Ovary (tissue), 7 donors: ENCODE measurements at regions not wholly inside any gene's neighbourhood (a gene's known extent, or its start where the extent isn't known, plus 50 kb on each side); places are given as distances from the start of the nearest gene placed in this dataset.

ENCODE experiments used
- DNase-seq, 5 donors: peaks; one replicate each; pipeline ENCODE4 v3.0.0-alpha.2; 2019 to 2020
- H3K27ac ChIP-seq, 2 donors: fragments of 200-600 bp; one replicate each; pipeline versions ENCODE4 v1.5.1 to v1.8.0; 2019 to 2022
- H3K27me3 ChIP-seq: fragments of 200-600 bp; one replicate; pipeline ENCODE4 v1.8.0; 2022
- H3K36me3 ChIP-seq: fragments of 200-600 bp; sonication (generic); one replicate; pipeline ENCODE4 v1.5.1; 2019
- H3K4me1 ChIP-seq: one replicate; pipeline ENCODE4 v1.8.1; 2013; ENCODE audit warnings: mild to moderate bottlenecking, moderate library complexity; ENCODE audit not compliant: insufficient read depth
- H3K4me3 ChIP-seq: fragments of 200-600 bp; sonication (generic); one replicate; pipeline ENCODE4 v1.5.1; 2017
- H3K9me3 ChIP-seq, 2 donors: fragments of 200-600 bp in 1 of 2; sonication (generic) in 1 of 2; one replicate each; pipeline versions ENCODE4 v1.5.1 to v1.8.1; 2013 to 2019; ENCODE audit warnings: mild to moderate bottlenecking in 1 of 2, moderate library complexity in 1 of 2
- EP300 ChIP-seq: sonication (generic); formaldehyde crosslinking; IDR thresholded peaks from one replicate; pipeline ENCODE4 v1.6.1; 2017; ENCODE audit warnings: antibody characterized with exemption
- POLR2A ChIP-seq: fragments of 450-650 bp; IDR thresholded peaks from one replicate; pipeline ENCODE4 v1.6.1; 2017; ENCODE audit warnings: antibody characterized with exemption, mild to moderate bottlenecking, moderate library complexity
- WGBS, 3 donors: extraction: QIAGEN DNeasy Blood & Tissue Kit in 1 of 3; methylation state at CpG; one replicate each; pipeline versions ENCODE4 v1.1.5 to v1.1.7; 2013 to 2017; 5-methylcytosine and 5-hydroxymethylcytosine counted together
- intact Hi-C, 4 donors: fragments of 100-400 bp; cut with DNase I; formaldehyde crosslinking; loops; one replicate each; pipeline versions ENCODE4 v1.11.0 to v1.15.1; 2022 to 2023
- TF ChIP-seq, protein P1 (sequence below), 3 donors: fragments of 450-650 bp in 2 of 3; fragments of 200-600 bp in 1 of 3; IDR thresholded peaks; one replicate each; pipeline versions ENCODE4 v1.5.1 to v1.8.0; 2016 to 2022; ENCODE audit warnings: antibody characterized with exemption in 3 of 3, mild to moderate bottlenecking in 1 of 3
- donor health status: DM: no; HTN: no; CAD: no; lungs with moderate emphysema.
- donor health status: DM: no; HTN: no; CAD: no.
- donor health status: Bipolar disorder and iron deficiency.
- donor health status: DM: no; HTN: no; CAD: no.
- donor health status: DM: yes; HTN: yes; CAD: no.

DNA sequence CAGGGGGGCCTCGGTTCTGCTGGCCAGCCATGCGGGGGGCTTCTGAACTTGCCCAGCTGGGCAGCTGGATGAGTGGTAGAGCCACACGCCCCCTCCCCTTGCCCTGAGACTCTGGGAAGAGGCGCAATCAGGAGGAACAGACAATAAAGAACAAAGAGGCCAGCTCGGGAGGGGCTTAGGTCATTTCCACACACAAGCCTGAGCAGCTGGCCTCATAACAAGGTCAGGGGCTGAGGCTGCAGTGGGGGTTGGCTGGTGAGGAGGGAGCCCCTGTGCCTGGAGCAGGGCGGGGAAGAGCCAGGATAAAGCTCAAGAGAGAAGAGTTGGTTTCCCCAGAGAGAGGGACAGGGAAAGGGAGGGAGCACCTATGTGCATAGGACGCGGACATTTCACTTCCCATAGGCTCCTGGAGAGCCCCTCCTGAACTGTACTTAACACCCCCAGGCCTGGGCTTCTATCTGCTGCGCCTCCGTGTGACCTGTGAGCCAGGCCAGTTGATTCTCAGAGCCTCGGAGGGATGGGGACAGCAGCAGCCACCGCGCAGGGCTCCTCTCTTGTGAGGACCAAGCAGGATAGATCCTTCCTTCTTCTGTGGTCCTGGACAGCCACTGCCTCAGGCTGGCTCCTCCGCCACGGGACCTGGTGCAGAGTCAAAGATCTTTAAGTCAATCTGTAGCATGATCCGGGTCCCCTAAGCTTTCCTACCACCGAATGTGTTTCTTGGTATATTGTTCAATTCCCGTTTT lies 75.3 kb upstream of the GGTA1 start:
- H3K27ac ChIP-seq = no peak overlapping the region
- WGBS, 3 donors = 76 to 80% (median 80%) methylated on average over 18 of the region's 18 CpGs
- H3K4me1 ChIP-seq = peaks cover 1% of the 10 kb centered on the region
- TF ChIP-seq, protein P1, sequence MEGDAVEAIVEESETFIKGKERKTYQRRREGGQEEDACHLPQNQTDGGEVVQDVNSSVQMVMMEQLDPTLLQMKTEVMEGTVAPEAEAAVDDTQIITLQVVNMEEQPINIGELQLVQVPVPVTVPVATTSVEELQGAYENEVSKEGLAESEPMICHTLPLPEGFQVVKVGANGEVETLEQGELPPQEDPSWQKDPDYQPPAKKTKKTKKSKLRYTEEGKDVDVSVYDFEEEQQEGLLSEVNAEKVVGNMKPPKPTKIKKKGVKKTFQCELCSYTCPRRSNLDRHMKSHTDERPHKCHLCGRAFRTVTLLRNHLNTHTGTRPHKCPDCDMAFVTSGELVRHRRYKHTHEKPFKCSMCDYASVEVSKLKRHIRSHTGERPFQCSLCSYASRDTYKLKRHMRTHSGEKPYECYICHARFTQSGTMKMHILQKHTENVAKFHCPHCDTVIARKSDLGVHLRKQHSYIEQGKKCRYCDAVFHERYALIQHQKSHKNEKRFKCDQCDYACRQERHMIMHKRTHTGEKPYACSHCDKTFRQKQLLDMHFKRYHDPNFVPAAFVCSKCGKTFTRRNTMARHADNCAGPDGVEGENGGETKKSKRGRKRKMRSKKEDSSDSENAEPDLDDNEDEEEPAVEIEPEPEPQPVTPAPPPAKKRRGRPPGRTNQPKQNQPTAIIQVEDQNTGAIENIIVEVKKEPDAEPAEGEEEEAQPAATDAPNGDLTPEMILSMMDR (IDR thresholded peaks at IDR 0.05) = no peak
- TF ChIP-seq POLR2A = no peak
- TF ChIP-seq EP300 = no peak
- H3K4me3 ChIP-seq = no peak overlapping the region
- H3K36me3 ChIP-seq = no peaks in the 10 kb centered on the region
- no peaks in the 10 kb centered on the region for H3K27me3 ChIP-seq
- DNase-seq = no peak
- no peaks in the 10 kb centered on the region for H3K9me3 ChIP-seq
- intact Hi-C loops = no loop called here

DNA sequence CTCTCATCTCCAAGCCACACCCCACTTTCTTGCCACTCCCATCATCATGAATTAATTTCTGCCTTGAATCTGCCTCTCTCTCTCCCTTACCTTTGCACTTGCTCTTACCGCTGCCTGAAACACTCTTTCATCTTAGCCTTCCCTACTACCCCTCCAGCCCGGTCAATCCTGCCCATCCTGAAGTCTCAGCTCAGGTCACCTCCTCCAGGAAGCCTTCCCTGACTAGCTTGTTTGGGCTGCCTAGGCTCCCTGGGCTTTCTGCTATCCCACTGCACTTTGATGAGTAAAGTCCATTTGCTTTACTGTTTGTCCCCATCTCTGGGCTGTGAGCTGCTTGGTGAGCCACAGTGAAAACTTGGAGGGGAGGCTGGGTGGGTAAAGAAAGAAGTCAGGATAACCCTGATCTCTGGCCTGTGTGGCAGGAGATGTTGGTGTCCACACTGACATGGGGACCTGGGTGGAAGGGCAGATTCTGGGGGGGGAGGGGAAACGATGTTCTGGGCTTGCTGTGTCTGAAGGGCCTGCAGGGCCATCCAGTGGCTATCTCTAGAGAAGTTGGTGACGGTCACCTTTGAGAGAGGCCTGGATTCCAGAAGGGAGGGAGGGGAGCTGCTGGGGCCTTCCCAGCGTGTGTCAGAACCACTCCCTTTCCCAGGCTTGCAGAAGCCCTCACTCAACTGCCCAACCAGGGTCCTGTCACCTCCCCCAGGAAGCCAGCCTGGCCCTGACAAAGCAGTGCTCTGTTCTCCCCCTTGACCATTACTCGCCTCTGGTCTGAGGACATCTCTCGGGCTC lies 75.0 kb upstream of the DAB2IP start:
- no peaks in the 10 kb centered on the region for H3K27me3 ChIP-seq
- H3K4me3 ChIP-seq = no peak overlapping the region
- TF ChIP-seq POLR2A (no peak), EP300 (no peak)
- TF ChIP-seq, protein P1 (IDR thresholded peaks at IDR 0.05) = no peak
- H3K36me3 ChIP-seq = no peaks in the 10 kb centered on the region
- no peak overlapping the region for H3K27ac ChIP-seq
- H3K9me3 ChIP-seq = no peaks in the 10 kb centered on the region
- intact Hi-C loops = no loop called here
- no peaks in the 10 kb centered on the region for H3K4me1 ChIP-seq
- no peak for DNase-seq
- 82 to 83% (median 82%) methylated on average over 7 of the region's 7 CpGs for WGBS, 3 donors

DNA sequence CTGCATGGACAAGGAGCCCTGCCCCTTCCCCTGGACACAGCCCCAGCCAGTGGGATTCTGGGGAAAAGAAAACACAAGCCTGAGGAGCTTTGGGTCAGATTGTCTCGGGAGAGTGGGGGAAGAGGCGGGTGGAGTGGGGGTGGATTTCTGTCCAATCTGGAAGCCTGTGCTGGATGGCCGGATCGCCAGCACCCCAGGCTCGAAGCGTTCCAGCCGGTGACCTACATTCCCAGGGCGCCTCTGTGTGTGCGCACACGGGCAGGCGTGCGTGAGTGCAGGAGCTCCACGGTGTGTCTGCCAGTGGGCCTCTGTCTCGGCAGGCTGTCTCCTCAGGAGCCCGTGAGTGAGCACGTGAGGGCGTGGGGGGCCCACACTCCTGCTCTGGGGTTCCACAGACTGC lies 74.3 kb upstream of the DAB2IP start:
- Histone ChIP-seq H3K27me3 (no peaks in the 10 kb centered on the region), H3K27ac (peak overlapping the region in 1 of 2 donors; percentile 2), H3K36me3 (no peaks in the 10 kb centered on the region), H3K9me3 (no peaks in the 10 kb centered on the region), H3K4me3 (no peak overlapping the region), H3K4me1 (no peaks in the 10 kb centered on the region)
- DNase-seq = peak in 2 of 5 donors; percentile 24 to 60
- 56 to 67% (median 57%) methylated on average over 17 of the region's 17 CpGs for WGBS, 3 donors
- TF ChIP-seq POLR2A (no peak), EP300 (no peak)
- TF ChIP-seq, protein P1 (IDR thresholded peaks at IDR 0.05) = no peak
- intact Hi-C loops = no loop called here

DNA sequence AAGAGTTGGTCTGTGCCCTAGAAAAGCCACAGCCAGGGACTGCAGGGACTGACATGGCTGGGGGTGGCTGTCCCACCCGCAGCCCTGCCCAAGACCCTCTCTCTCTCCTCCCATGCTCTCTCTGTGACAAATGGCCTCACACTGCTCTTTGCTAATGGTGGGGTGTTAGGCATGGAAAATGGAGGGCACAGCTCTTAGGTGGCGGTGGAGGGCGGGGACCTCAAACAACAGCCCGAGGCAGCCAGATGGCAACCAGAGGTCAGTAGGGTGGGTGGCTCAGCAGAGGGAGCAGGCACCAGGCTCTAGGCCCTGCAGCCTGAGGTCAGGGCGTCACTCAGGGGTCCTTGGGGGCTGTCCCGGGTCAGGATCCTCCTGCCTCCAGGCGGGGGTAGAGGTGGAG lies 73.9 kb upstream of the DAB2IP start:
- Histone ChIP-seq H3K4me3 (no peak overlapping the region), H3K27me3 (no peaks in the 10 kb centered on the region), H3K9me3 (no peaks in the 10 kb centered on the region), H3K27ac (peak overlapping the region in 1 of 2 donors; percentile 2), H3K36me3 (no peaks in the 10 kb centered on the region), H3K4me1 (no peaks in the 10 kb centered on the region)
- 73 to 95% (median 84%) methylated on average over 7 of the region's 7 CpGs for WGBS, 3 donors
- TF ChIP-seq EP300 = no peak
- TF ChIP-seq POLR2A = no peak
- TF ChIP-seq, protein P1 (IDR thresholded peaks at IDR 0.05) = no peak
- DNase-seq = no peak
- intact Hi-C loops = no loop called here
